ENCODE measurements at regions not wholly inside any gene's neighbourhood (a gene's known extent, or its start where the extent isn't known, plus 50 kb on each side); places are given as distances from the start of the nearest gene placed in this dataset.
"Not testable (repeated sequence)": the region's sequence is repeated elsewhere in the genome, so short reads cannot be mapped to it uniquely, and the experiment has no call there.

GRCh38 chr12:67082221-67082620 is 186.9 kb upstream of the CAND1 start:
- TF ChIP-seq CTCF (IDR thresholded peaks at IDR 0.05; ENCODE audit: borderline replicate concordance, insufficient read depth, low read depth, low read length), result no peak

GRCh38 chr12:67085699-67086098 is 183.5 kb upstream of the CAND1 start:
- H3K4me3 ChIP-seq (ENCODE audit: low read depth, low read length), result no peak overlapping the region
- TF ChIP-seq CTCF (IDR thresholded peaks at IDR 0.05; ENCODE audit: borderline replicate concordance, insufficient read depth, low read depth, low read length), result no peak

More at GRCh38 chr12:67082221-67082620, 186.9 kb upstream of the CAND1 start:
- H3K4me3 ChIP-seq (ENCODE audit: low read depth, low read length), result no peak overlapping the region

- no peak for TF ChIP-seq CTCF (IDR thresholded peaks at IDR 0.05; ENCODE audit: borderline replicate concordance, insufficient read depth, low read depth, low read length)
These were observed 183.0 kb upstream of the CAND1 start for GRCh38 chr12:67086116-67086515.

GRCh38 chr12:67088401-67089118 is 180.6 kb upstream of the CAND1 start:
- H3K4me3 ChIP-seq (ENCODE audit: low read depth, low read length), result no peak overlapping the region
- no peak for TF ChIP-seq CTCF (IDR thresholded peaks at IDR 0.05; ENCODE audit: borderline replicate concordance, insufficient read depth, low read depth, low read length)

More at GRCh38 chr12:67086116-67086515, 183.0 kb upstream of the CAND1 start:
- H3K4me3 ChIP-seq (ENCODE audit: low read depth, low read length), result no peak overlapping the region

GRCh38 chr12:67091204-67091603 is 178.0 kb upstream of the CAND1 start:
- no peak for TF ChIP-seq CTCF (IDR thresholded peaks at IDR 0.05; ENCODE audit: borderline replicate concordance, insufficient read depth, low read depth, low read length)

GRCh38 chr12:67091678-67092077 is 177.5 kb upstream of the CAND1 start:
- no peak overlapping the region for H3K4me3 ChIP-seq (ENCODE audit: low read depth, low read length)
- no peak for TF ChIP-seq CTCF (IDR thresholded peaks at IDR 0.05; ENCODE audit: borderline replicate concordance, insufficient read depth, low read depth, low read length)

More at GRCh38 chr12:67091204-67091603, 178.0 kb upstream of the CAND1 start:
- no peak overlapping the region for H3K4me3 ChIP-seq (ENCODE audit: low read depth, low read length)

- not testable (repeated sequence) for H3K4me3 ChIP-seq (ENCODE audit: low read depth, low read length)
These were observed 176.2 kb upstream of the CAND1 start for GRCh38 chr12:67092934-67093333.

Measured in GM12875 (cell line).